Natural killer cell treated with Interleukin-12 subunit alpha and Interleukin-12 subunit beta and Interleukin-15 and Interleukin-18, amount 100 ng/mL, for 72 hours (primary cell): ENCODE measurements at regions not wholly inside any gene's neighbourhood (a gene's known extent, or its start where the extent isn't known, plus 50 kb on each side); places are given as distances from the start of the nearest gene placed in this dataset.
"Not testable (repeated sequence)": the region's sequence is repeated elsewhere in the genome, so short reads cannot be mapped to it uniquely, and the experiment has no call there.

Experiments
- ATAC-seq, 2 donors: fragments of 150-1000 bp; cut with Tn5 transposase in 1 of 2; sonication (Bioruptor Pico), chemical (Tn5 transposase) in 1 of 2; 2 replicates each; pipeline ENCODE4 v1.10.0; 2021
- DNase-seq: peaks from one replicate; pipeline ENCODE4 v3.0.0; 2022; ENCODE audit warnings: low spot score
- H3K27ac Mint-ChIP-seq, 2 donors: 1 replicate in 1 of 2; 2 replicates in 1 of 2; pipeline ENCODE4 v1.8.0; 2022; ENCODE audit warnings: mixed read lengths in 2 of 2, mild to moderate bottlenecking in 1 of 2, moderate library complexity in 1 of 2
- H3K27me3 Mint-ChIP-seq, 2 donors: 1 replicate in 1 of 2; 2 replicates in 1 of 2; pipeline ENCODE4 v1.8.0; 2022; ENCODE audit warnings: mixed read lengths in 2 of 2
- H3K36me3 Mint-ChIP-seq: one replicate; pipeline ENCODE4 v1.8.0; 2022; ENCODE audit warnings: mixed read lengths
- H3K4me1 Mint-ChIP-seq, 2 donors: 1 replicate in 1 of 2; 2 replicates in 1 of 2; pipeline ENCODE4 v1.8.0; 2022; ENCODE audit warnings: low read depth in 2 of 2, mixed read lengths in 2 of 2, mild to moderate bottlenecking in 1 of 2
- H3K4me3 Mint-ChIP-seq: one replicate; pipeline ENCODE4 v1.8.0; 2022; ENCODE audit warnings: mixed read lengths
- H3K9me3 Mint-ChIP-seq: 2 replicates; pipeline ENCODE4 v1.8.0; 2022; ENCODE audit warnings: mixed read lengths

GRCh38 chr14:19169561-19170362, 202.5 kb downstream of the POTEM start:
- not testable (repeated sequence) for DNase-seq, H3K9me3 Mint-ChIP-seq, H3K4me1 Mint-ChIP-seq, H3K27ac Mint-ChIP-seq, ATAC-seq, H3K27me3 Mint-ChIP-seq, H3K4me3 Mint-ChIP-seq, H3K36me3 Mint-ChIP-seq

DNA sequence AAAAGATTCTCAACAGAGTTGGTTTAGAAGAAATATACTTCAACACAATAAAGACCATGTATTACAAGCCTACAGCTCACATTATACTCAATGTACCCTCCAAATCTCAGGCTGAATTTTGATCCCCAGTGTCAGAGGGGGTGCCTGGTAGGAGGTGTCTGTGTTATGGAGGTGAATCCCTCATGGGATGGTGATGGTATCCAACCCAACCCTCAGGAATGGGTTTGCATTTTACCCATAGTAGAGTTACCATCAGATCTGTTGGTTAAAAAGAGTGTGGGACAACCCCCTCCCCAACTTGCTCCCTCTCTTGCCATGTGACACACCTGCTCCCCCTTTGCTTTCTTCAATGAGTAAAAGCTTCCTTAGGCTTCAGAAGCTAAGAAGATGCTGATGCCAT, 205.5 kb downstream of the POTEM start:
- H3K27me3 Mint-ChIP-seq, H3K36me3 Mint-ChIP-seq, H3K4me3 Mint-ChIP-seq, H3K4me1 Mint-ChIP-seq, H3K9me3 Mint-ChIP-seq, H3K27ac Mint-ChIP-seq, DNase-seq, ATAC-seq: not testable (repeated sequence)

GRCh38 chr14:19173188-19173587, 206.0 kb downstream of the POTEM start:
- not testable (repeated sequence) for H3K4me3 Mint-ChIP-seq, H3K4me1 Mint-ChIP-seq, H3K9me3 Mint-ChIP-seq, ATAC-seq, H3K27ac Mint-ChIP-seq, H3K36me3 Mint-ChIP-seq, DNase-seq, H3K27me3 Mint-ChIP-seq

DNA sequence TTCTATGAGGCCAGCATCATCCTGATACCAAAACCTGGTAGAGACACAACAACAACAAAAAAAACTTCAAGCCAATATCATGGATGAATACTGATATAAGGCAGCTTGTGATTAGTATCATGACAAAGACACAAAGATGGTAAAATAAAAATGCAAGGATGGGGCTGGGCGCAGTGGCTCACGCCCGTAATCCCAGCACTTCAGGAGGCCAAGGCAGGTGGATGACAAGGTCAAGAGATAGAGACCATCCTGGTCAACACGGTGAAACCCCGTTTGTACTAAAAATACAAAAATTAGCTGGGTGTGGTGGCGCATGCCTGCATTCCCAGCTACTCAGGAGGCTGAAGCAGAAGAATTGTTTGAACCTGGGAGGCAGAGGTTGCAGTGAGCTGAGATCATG, 210.2 kb downstream of the POTEM start:
- not testable (repeated sequence) for H3K4me1 Mint-ChIP-seq, H3K36me3 Mint-ChIP-seq, H3K27me3 Mint-ChIP-seq, DNase-seq, H3K4me3 Mint-ChIP-seq, ATAC-seq, H3K9me3 Mint-ChIP-seq, H3K27ac Mint-ChIP-seq

- not testable (repeated sequence) for ATAC-seq, H3K27ac Mint-ChIP-seq, H3K4me1 Mint-ChIP-seq, H3K4me3 Mint-ChIP-seq, H3K36me3 Mint-ChIP-seq, H3K9me3 Mint-ChIP-seq, DNase-seq, H3K27me3 Mint-ChIP-seq
These were observed 213.1 kb downstream of the POTEM start for GRCh38 chr14:19180297-19180696.

GRCh38 chr14:19180881-19181280, 213.6 kb downstream of the POTEM start:
- H3K27me3 Mint-ChIP-seq, H3K36me3 Mint-ChIP-seq, H3K4me1 Mint-ChIP-seq, ATAC-seq, H3K4me3 Mint-ChIP-seq, DNase-seq, H3K9me3 Mint-ChIP-seq, H3K27ac Mint-ChIP-seq: not testable (repeated sequence)

- not testable (repeated sequence) for H3K4me1 Mint-ChIP-seq, ATAC-seq, DNase-seq, H3K27ac Mint-ChIP-seq, H3K9me3 Mint-ChIP-seq, H3K27me3 Mint-ChIP-seq, H3K36me3 Mint-ChIP-seq, H3K4me3 Mint-ChIP-seq
These were observed 227.9 kb downstream of the POTEM start for GRCh38 chr14:19195146-19195545.

- not testable (repeated sequence) for H3K36me3 Mint-ChIP-seq, H3K27me3 Mint-ChIP-seq, H3K27ac Mint-ChIP-seq, H3K4me3 Mint-ChIP-seq, H3K4me1 Mint-ChIP-seq, DNase-seq, H3K9me3 Mint-ChIP-seq
- ATAC-seq, result peak in 1 of 2 donors; percentile 39
These were observed 230.4 kb downstream of the POTEM start for GRCh38 chr14:19197488-19198234.

DNA sequence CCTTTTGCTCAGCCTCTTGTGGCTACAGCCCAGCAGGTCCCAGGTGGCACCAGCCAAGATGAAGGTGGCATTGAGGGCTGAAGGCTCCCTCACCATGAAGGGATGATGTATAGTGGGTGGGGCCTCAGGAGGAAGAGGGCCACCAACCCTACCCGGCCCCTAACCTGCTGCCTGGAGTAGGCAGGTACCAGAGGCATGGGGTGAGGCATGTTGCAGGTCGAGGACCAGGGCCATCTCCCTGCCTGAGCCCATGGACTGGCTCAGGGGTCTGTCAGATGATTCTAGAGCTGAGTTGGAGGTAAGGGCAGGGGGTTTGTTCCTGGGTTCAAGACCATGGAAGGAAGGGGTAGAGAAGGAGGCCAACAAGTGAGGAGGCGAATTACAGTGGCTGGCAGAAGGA, 231.1 kb downstream of the POTEM start:
- not testable (repeated sequence) for H3K9me3 Mint-ChIP-seq, H3K27ac Mint-ChIP-seq, H3K4me1 Mint-ChIP-seq, H3K36me3 Mint-ChIP-seq, H3K4me3 Mint-ChIP-seq, H3K27me3 Mint-ChIP-seq
- DNase-seq (peak; percentile 44), ATAC-seq (peak; percentile 17 to 28)

- ATAC-seq, DNase-seq: not testable (repeated sequence)
These were observed 232.6 kb downstream of the POTEG start for GRCh38 chr14:19201394-19202052.

GRCh38 chr14:19202053-19202442, 232.1 kb downstream of the POTEG start:
- DNase-seq, H3K9me3 Mint-ChIP-seq, H3K27me3 Mint-ChIP-seq, ATAC-seq, H3K4me1 Mint-ChIP-seq, H3K36me3 Mint-ChIP-seq, H3K4me3 Mint-ChIP-seq, H3K27ac Mint-ChIP-seq: not testable (repeated sequence)

More at GRCh38 chr14:19201394-19202052, 232.6 kb downstream of the POTEG start:
- not testable (repeated sequence) for H3K9me3 Mint-ChIP-seq, H3K4me1 Mint-ChIP-seq, H3K27me3 Mint-ChIP-seq, H3K4me3 Mint-ChIP-seq, H3K36me3 Mint-ChIP-seq, H3K27ac Mint-ChIP-seq

DNA sequence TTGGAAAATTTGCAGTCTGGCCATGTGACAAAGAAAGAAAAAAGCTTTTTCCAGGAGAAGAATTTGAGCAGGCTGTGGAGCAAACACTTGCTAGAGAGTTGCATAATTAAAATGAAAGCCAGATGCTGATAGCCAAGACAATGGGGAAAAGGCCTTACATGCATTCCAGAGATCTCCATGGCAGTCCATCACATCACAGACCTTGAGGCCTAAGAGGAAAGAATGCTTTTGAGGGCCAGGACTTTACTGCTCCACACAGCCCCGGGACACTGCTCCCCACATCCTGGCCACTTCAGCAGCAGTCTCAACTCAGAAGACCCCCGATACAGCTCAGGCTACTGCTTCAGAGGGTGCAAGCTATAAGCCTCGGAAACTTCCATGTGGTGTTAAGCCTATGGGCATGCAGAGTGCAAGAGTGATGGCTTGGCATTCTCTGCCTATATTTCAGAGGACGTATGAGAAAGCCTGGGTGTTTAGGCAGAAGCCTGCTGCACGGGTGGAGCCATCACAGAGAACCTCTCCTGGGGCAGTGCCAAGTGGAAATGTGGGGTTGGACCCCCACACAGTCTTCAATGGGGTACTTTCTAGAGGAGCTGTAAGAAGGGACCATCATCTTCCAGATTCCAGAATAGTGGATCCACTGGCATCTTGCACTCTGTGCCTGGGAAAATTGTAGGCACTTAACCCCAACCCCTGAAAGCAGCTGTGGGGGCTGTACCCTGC, 230.7 kb downstream of the POTEG start:
- H3K36me3 Mint-ChIP-seq, H3K4me1 Mint-ChIP-seq, H3K9me3 Mint-ChIP-seq, H3K4me3 Mint-ChIP-seq, H3K27ac Mint-ChIP-seq, DNase-seq, H3K27me3 Mint-ChIP-seq: not testable (repeated sequence)
- ATAC-seq, result peak in 1 of 2 donors; percentile 37

DNA sequence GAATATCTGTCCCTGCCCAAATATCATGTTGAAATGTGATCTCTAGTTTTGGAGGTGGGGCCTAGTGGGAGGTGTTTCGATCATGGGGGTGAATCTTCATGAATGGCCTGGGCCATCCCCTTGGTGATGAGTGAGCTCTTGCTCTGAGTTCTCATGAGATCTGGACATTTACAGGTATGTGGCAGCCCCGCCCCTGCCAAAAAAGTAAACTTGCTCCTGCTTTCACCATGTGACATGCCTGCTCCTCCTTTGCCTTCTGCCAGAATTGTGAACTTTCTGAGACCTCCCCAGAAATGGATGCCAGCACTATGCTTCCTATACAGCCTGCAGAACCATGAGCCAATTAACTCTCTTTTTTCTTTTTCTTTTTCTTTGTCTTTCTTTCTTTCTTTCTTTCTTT, 229.3 kb downstream of the POTEG start:
- ATAC-seq, H3K4me3 Mint-ChIP-seq, H3K4me1 Mint-ChIP-seq, H3K9me3 Mint-ChIP-seq, DNase-seq, H3K36me3 Mint-ChIP-seq, H3K27ac Mint-ChIP-seq, H3K27me3 Mint-ChIP-seq: not testable (repeated sequence)

GRCh38 chr14:19216480-19216879, 217.7 kb downstream of the POTEG start:
- not testable (repeated sequence) for ATAC-seq, H3K27me3 Mint-ChIP-seq, H3K9me3 Mint-ChIP-seq, DNase-seq, H3K36me3 Mint-ChIP-seq, H3K27ac Mint-ChIP-seq, H3K4me3 Mint-ChIP-seq, H3K4me1 Mint-ChIP-seq
